ENCODE measurements at regions not wholly inside any gene's neighbourhood (a gene's known extent, or its start where the extent isn't known, plus 50 kb on each side); places are given as distances from the start of the nearest gene placed in this dataset.

DNA sequence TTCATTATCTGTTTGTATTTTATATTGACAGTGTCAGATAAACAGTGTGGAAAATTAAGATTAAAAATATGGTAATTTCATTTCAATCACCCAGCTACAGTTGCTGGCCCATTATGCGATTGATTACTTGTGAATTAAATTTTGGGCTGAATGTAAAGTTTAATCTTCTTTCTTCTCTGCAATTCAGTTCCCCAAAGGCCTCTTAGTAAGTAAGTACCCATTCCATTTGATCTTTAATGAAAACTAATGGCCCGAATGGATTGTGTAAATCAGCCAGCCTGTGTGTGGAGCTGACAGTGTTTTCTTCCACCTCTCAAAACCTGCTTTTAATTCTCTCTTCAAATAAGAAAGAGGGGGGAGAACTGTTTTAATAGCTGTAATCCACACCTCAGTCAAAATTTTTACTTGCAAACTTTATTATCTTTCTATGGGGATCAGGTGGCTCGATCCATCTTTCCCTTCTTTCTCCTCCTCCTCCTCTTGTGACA, 307.1 kb downstream of the IL20RB start:
- H3K36me3 ChIP-seq (ENCODE audit: insufficient read depth, low read length) = no peaks in the 10 kb centered on the region
- 0 out of 2 replicates have a peak, but pooled peaks cover 4% of the 10 kb centered on the region for H3K4me1 ChIP-seq (ENCODE audit: insufficient read depth, low read length)

GRCh38 chr3:137282871-137283270, 325.1 kb downstream of the IL20RB start:
- H3K36me3 ChIP-seq (ENCODE audit: insufficient read depth, low read length) = no peaks in the 10 kb centered on the region
- H3K4me1 ChIP-seq (ENCODE audit: insufficient read depth, low read length) = no peaks in the 10 kb centered on the region
- H3K9me3 ChIP-seq (ENCODE audit: control insufficient read depth, insufficient read depth, low read length) = no peaks in the 10 kb centered on the region
- no peak overlapping the region for H3K9ac ChIP-seq (ENCODE audit: low read depth, low read length)

More for the DNA sequence above, 307.1 kb downstream of the IL20RB start:
- Histone ChIP-seq H3K9ac (ENCODE audit: low read depth, low read length) (no peak overlapping the region), H3K9me3 (ENCODE audit: control insufficient read depth, insufficient read depth, low read length) (no peaks in the 10 kb centered on the region)

GRCh38 chr3:137285924-137286323, 328.1 kb downstream of the IL20RB start:
- no peaks in the 10 kb centered on the region for H3K36me3 ChIP-seq (ENCODE audit: insufficient read depth, low read length)
- no peaks in the 10 kb centered on the region for H3K4me1 ChIP-seq (ENCODE audit: insufficient read depth, low read length)
- no peaks in the 10 kb centered on the region for H3K9me3 ChIP-seq (ENCODE audit: control insufficient read depth, insufficient read depth, low read length)
- no peak overlapping the region for H3K9ac ChIP-seq (ENCODE audit: low read depth, low read length)

DNA sequence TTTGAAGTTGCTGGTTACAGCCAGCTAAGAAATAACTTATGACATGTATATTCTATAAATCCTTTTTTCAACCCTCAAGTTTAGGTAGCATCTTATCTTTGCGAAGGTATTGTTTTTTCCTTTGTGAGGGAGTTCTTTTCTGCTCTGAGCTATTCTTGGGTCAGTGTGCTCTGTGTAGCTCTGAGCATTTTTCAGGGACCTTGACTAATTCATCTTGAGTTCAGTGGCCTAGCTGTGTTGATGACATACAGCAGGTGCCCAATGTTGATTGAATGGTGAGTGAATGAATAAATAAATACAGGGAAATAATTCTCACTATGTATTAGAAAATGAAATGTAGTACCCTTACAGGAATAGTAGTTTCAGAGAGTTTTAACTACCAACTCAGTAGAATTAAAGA, 335.3 kb downstream of the IL20RB start:
- Histone ChIP-seq H3K36me3 (ENCODE audit: insufficient read depth, low read length) (no peaks in the 10 kb centered on the region), H3K9me3 (ENCODE audit: control insufficient read depth, insufficient read depth, low read length) (no peaks in the 10 kb centered on the region)

DNA sequence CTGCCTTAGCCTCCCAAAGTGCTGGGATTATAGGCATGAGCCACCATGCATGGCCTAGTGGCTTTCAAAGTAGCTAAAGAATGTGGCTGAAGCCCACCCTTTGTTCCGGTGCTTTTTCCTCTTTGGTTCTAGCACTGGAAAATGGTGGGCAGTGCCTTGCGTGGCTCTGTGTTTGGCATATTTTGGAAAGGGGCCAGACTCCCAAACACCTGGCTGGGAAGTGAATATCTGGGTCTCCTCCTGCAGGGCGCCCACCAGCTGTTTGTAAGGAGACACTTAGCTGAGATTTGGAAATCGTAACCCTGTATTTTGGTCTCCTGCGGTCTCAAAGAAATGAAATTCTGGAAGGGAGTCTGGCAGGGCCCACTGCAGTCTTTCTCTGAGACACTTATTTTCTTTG, 336.4 kb downstream of the IL20RB start:
- Histone ChIP-seq H3K4me1 (ENCODE audit: insufficient read depth, low read length) (peaks cover 15% of the 10 kb centered on the region; the same call in 1 of the 2 replicates), H3K9me3 (ENCODE audit: control insufficient read depth, insufficient read depth, low read length) (no peaks in the 10 kb centered on the region), H3K9ac (ENCODE audit: low read depth, low read length) (no peak overlapping the region), H3K36me3 (ENCODE audit: insufficient read depth, low read length) (no peaks in the 10 kb centered on the region)

More for the DNA sequence above, 335.3 kb downstream of the IL20RB start:
- Histone ChIP-seq H3K9ac (ENCODE audit: low read depth, low read length) (no peak overlapping the region), H3K4me1 (ENCODE audit: insufficient read depth, low read length) (peaks cover 15% of the 10 kb centered on the region; the same call in 1 of the 2 replicates)

DNA sequence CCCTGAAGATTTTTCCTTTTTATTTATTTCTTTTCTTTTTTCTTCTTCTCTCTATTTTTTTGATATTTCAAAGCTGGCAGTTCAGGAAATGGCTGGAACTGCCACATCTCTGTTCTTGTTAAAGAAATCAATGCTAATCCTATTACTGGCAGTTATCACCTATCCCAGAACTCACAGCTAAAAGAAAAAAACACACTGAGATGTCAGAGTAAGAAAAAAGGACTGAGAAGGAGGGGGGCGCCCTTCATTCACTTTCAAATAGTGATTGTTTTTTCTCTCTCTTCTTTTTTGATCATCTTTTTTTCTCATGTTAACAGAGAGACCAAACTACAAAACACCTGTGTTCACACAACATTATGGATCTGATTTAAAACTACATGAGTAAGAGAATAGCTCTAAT, 337.1 kb downstream of the IL20RB start:
- Histone ChIP-seq H3K9me3 (ENCODE audit: control insufficient read depth, insufficient read depth, low read length) (no peaks in the 10 kb centered on the region), H3K9ac (ENCODE audit: low read depth, low read length) (no peak overlapping the region), H3K36me3 (ENCODE audit: insufficient read depth, low read length) (no peaks in the 10 kb centered on the region), H3K4me1 (ENCODE audit: insufficient read depth, low read length) (peaks cover 15% of the 10 kb centered on the region; the same call in 1 of the 2 replicates)

DNA sequence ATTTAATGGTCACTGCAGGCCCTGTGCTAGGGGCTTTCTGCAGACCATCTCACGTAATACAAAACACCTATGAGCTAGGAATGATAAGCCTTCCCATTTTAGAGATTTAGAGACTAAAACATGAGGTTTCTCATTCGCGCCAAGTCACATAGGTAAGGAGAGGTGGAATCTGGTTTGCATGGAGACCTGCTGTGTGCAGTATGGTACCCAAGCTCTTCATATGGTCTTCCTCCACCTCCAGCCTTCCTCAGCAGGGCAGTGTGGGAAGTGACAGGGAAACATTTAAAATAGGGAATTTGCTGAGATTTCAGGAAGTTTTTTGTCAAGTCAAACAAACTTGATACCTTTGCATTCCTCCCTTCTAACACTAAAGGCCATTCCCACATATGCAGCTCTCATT, 337.6 kb downstream of the IL20RB start:
- Histone ChIP-seq H3K36me3 (ENCODE audit: insufficient read depth, low read length) (no peaks in the 10 kb centered on the region), H3K9me3 (ENCODE audit: control insufficient read depth, insufficient read depth, low read length) (no peaks in the 10 kb centered on the region), H3K4me1 (ENCODE audit: insufficient read depth, low read length) (peaks cover 15% of the 10 kb centered on the region; the same call in 1 of the 2 replicates), H3K9ac (ENCODE audit: low read depth, low read length) (no peak overlapping the region)

DNA sequence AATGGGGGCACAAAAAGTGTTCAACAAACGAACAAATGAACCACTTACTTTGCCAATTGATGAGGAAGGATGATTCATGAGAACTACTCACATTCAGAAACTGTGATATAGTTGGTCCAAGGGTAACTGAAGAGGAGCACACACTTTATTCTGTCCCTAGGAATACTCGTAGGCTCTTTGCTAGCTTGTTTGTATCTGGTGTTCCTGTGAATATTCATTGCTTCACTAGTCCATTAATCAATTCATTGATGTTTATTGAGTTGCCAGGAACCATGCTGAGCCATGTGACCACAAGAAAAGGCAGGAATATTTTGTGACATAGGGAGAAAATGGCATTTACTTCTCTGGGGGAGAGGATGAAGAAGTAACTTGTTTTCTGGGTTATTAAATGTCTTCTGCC, 338.3 kb downstream of the IL20RB start:
- Histone ChIP-seq H3K36me3 (ENCODE audit: insufficient read depth, low read length) (no peaks in the 10 kb centered on the region), H3K4me1 (ENCODE audit: insufficient read depth, low read length) (peaks cover 15% of the 10 kb centered on the region; the same call in 1 of the 2 replicates)

GRCh38 chr3:137297770-137298169, 340.0 kb downstream of the IL20RB start:
- H3K9me3 ChIP-seq (ENCODE audit: control insufficient read depth, insufficient read depth, low read length) = no peaks in the 10 kb centered on the region

More for the DNA sequence above, 338.3 kb downstream of the IL20RB start:
- Histone ChIP-seq H3K9ac (ENCODE audit: low read depth, low read length) (no peak overlapping the region), H3K9me3 (ENCODE audit: control insufficient read depth, insufficient read depth, low read length) (no peaks in the 10 kb centered on the region)

GRCh38 chr3:137300703-137301102, 342.9 kb downstream of the IL20RB start:
- Histone ChIP-seq H3K4me1 (ENCODE audit: insufficient read depth, low read length) (0 out of 2 replicates have a peak, but pooled peaks cover 5% of the 10 kb centered on the region), H3K36me3 (ENCODE audit: insufficient read depth, low read length) (no peaks in the 10 kb centered on the region), H3K9ac (ENCODE audit: low read depth, low read length) (no peak overlapping the region), H3K9me3 (ENCODE audit: control insufficient read depth, insufficient read depth, low read length) (no peaks in the 10 kb centered on the region; the same call in 1 of the 2 replicates)

More at GRCh38 chr3:137297770-137298169, 340.0 kb downstream of the IL20RB start:
- H3K4me1 ChIP-seq (ENCODE audit: insufficient read depth, low read length) = peaks cover 15% of the 10 kb centered on the region; the same call in 1 of the 2 replicates
- no peak overlapping the region for H3K9ac ChIP-seq (ENCODE audit: low read depth, low read length)
- H3K36me3 ChIP-seq (ENCODE audit: insufficient read depth, low read length) = no peaks in the 10 kb centered on the region

- Histone ChIP-seq H3K9ac (ENCODE audit: low read depth, low read length) (no peak overlapping the region), H3K9me3 (ENCODE audit: control insufficient read depth, insufficient read depth, low read length) (no peaks in the 10 kb centered on the region; the same call in 1 of the 2 replicates), H3K4me1 (ENCODE audit: insufficient read depth, low read length) (no peaks in the 10 kb centered on the region), H3K36me3 (ENCODE audit: insufficient read depth, low read length) (no peaks in the 10 kb centered on the region)
Observed at GRCh38 chr3:137304313-137305056, 346.7 kb downstream of the IL20RB start.

DNA sequence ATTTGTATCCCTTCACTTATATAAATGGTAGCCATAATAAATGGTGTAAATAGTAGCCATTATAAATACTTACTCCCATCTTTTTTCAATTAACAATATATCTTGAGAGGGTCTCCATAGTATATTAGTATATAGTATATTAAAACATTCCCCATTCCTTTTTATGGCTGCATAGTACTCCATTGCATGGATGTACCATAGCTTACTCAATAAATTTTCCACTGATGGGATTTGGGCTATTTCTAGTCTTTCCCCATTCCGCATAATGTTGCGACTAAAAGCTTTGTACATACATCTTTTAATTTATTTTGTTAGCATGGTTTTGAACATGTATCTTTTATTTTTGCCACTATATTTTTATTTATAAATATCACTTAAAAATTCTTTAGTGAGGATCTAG, 366.3 kb downstream of the IL20RB start:
- H3K4me1 ChIP-seq (ENCODE audit: insufficient read depth, low read length) = no peaks in the 10 kb centered on the region
- H3K9ac ChIP-seq (ENCODE audit: low read depth, low read length) = no peak overlapping the region
- H3K36me3 ChIP-seq (ENCODE audit: insufficient read depth, low read length) = no peaks in the 10 kb centered on the region
- H3K9me3 ChIP-seq (ENCODE audit: control insufficient read depth, insufficient read depth, low read length) = peaks cover 6% of the 10 kb centered on the region; the same call in 1 of the 2 replicates

DNA sequence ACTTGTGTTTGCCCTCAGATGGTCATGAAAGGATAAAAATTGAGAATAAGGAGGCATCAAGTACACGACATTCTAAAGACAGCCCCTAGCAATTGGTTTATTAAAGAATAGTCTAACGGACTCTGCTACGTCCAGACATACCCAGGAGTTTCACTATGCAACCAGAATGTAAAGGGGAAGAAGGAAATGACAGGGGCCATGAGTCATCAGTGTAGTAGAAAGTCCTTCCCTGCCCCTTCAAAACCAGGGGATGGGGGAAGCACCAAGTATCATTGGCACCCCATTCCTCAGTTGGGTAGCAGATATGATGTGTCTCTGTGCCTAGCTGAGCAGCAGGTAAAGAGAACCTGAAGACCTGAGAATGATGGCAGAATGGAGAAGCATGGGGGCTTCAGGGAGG, 367.4 kb downstream of the IL20RB start:
- no peaks in the 10 kb centered on the region; the same call in none of the 2 replicates for H3K9me3 ChIP-seq (ENCODE audit: control insufficient read depth, insufficient read depth, low read length)
- no peak overlapping the region for H3K9ac ChIP-seq (ENCODE audit: low read depth, low read length)

DNA sequence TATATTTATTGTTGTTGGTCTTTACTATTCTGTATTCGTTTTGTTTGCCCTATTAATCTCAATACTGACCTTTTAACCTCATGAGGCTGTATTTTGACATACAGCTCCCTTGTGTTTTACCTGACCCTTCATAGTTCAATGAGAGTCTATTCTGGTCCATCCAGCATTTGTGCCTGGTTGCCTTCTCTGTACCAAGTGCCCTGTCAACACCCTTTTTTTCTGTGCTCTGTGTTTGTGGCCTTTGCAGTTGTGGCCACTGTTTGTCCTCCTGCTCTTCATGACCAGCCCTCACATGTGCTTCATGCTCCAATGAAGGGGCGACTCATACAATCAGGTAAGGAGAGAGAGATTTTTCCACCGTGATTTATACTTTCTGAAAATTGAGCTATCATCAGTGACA, 368.2 kb downstream of the IL20RB start:
- Histone ChIP-seq H3K9ac (ENCODE audit: low read depth, low read length) (no peak overlapping the region), H3K36me3 (ENCODE audit: insufficient read depth, low read length) (no peaks in the 10 kb centered on the region), H3K4me1 (ENCODE audit: insufficient read depth, low read length) (no peaks in the 10 kb centered on the region), H3K9me3 (ENCODE audit: control insufficient read depth, insufficient read depth, low read length) (no peaks in the 10 kb centered on the region; the same call in none of the 2 replicates)

More for the DNA sequence above, 367.4 kb downstream of the IL20RB start:
- Histone ChIP-seq H3K36me3 (ENCODE audit: insufficient read depth, low read length) (no peaks in the 10 kb centered on the region), H3K4me1 (ENCODE audit: insufficient read depth, low read length) (no peaks in the 10 kb centered on the region)

DNA sequence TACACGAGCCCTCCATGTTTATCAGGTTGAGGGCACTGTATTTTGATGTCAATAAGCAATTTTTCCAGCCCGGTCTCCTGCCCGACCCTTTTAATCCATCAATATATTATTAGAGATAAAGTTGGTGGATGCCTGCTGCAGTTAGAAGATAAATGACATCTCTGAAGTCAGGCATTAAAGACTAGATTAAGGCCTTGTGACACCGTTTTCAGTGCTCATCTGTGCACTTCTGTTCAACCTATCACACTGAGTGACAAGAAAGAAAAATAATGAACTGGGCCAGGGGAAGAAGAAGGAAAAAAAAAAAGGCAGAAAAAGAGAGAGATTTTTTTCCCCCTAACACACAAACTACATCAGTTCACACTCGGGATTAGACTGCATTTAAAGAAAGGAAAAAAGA, 371.8 kb downstream of the IL20RB start:
- H3K4me1 ChIP-seq (ENCODE audit: insufficient read depth, low read length) = no peaks in the 10 kb centered on the region
- no peaks in the 10 kb centered on the region for H3K36me3 ChIP-seq (ENCODE audit: insufficient read depth, low read length)
- no peaks in the 10 kb centered on the region; the same call in 1 of the 2 replicates for H3K9me3 ChIP-seq (ENCODE audit: control insufficient read depth, insufficient read depth, low read length)
- H3K9ac ChIP-seq (ENCODE audit: low read depth, low read length) = no peak overlapping the region

Measured in ES-I3 (cell line).